OCI-LY7 (cell line): ENCODE measurements at regions not wholly inside any gene's neighbourhood (a gene's known extent, or its start where the extent isn't known, plus 50 kb on each side); places are given as distances from the start of the nearest gene placed in this dataset.

Source experiments
- BruUV-seq: library from RNA; stranded (reverse); fragments of 400-500 nt; replicated peaks from 2 replicates; lab custom pipeline; 2021; lab: Mats Ljungman, UMichigan
- CTCF ChIA-PET: fragments of 300-600 bp; sonication (Branson Sonifier 250); formaldehyde crosslinking; loops from one replicate; lab custom pipeline; 2022; ENCODE audit warnings: antibody characterized with exemption; ENCODE audit not compliant: unreplicated experiment; lab: Charles Lee
- POLR2A ChIA-PET: fragments of 300-600 bp; sonication (Branson Sonifier 250); formaldehyde crosslinking; loops from one replicate; lab custom pipeline; 2022; ENCODE audit warnings: antibody characterized with exemption; lab: Charles Lee
- DNase-seq: peaks from one replicate; pipeline ENCODE4 v3.0.0-alpha.2; 2015; ENCODE audit warnings: low spot score
- H2AFZ ChIP-seq: fragments of 200-600 bp; sonication (generic), shearing (Covaris generic); 2 replicates; pipeline ENCODE4 v1.6.1; 2014; ENCODE audit warnings: mild to moderate bottlenecking, antibody characterized with exemption, low read length, moderate library complexity
- H3K27ac ChIP-seq: fragments of 200-600 bp; sonication (generic); 2 replicates; pipeline ENCODE4 v1.5.1; 2014; ENCODE audit warnings: mixed run types, low read depth, mild to moderate bottlenecking, moderate library complexity, low read length, inconsistent platforms; ENCODE audit not compliant: poor library complexity, severe bottlenecking
- H3K36me3 ChIP-seq: fragments of 200-600 bp; sonication (generic); 2 replicates; pipeline ENCODE4 v1.6.1; 2014; ENCODE audit warnings: mild to moderate bottlenecking, antibody characterized with exemption, low read length, moderate library complexity, mixed read lengths; ENCODE audit not compliant: insufficient read depth
- H3K4me1 ChIP-seq: fragments of 200-600 bp; sonication (generic); 2 replicates; pipeline ENCODE4 v1.5.1; 2014; ENCODE audit warnings: mild to moderate bottlenecking, low read length; ENCODE audit not compliant: insufficient read depth, poor library complexity, severe bottlenecking
- H3K4me2 ChIP-seq: fragments of 200-600 bp; sonication (generic); 2 replicates; pipeline ENCODE4 v1.6.1; 2014; ENCODE audit warnings: mild to moderate bottlenecking, low read length
- H3K4me3 ChIP-seq: fragments of 200-600 bp; sonication (generic); 2 replicates; pipeline ENCODE4 v1.5.1; 2014; ENCODE audit warnings: mild to moderate bottlenecking, low read depth, low read length; ENCODE audit not compliant: poor library complexity, severe bottlenecking
- H3K79me2 ChIP-seq: fragments of 200-600 bp; sonication (generic); 2 replicates; pipeline ENCODE4 v1.6.1; 2016; ENCODE audit warnings: low read depth, mild to moderate bottlenecking, low read length, moderate library complexity, mixed read lengths; ENCODE audit not compliant: insufficient read depth
- H3K9me2 ChIP-seq: fragments of 200-600 bp; sonication (generic); 2 replicates; pipeline ENCODE4 v1.6.1; 2016; ENCODE audit warnings: mild to moderate bottlenecking, low read length, mixed read lengths; ENCODE audit not compliant: insufficient read depth
- H3K9me3 ChIP-seq: fragments of 200-600 bp; sonication (generic); 2 replicates; pipeline ENCODE4 v1.6.1; 2014; ENCODE audit warnings: mild to moderate bottlenecking, mixed run types, low read length, mixed read lengths
- H4K20me1 ChIP-seq: fragments of 200-600 bp; sonication (generic); 2 replicates; pipeline ENCODE4 v1.6.1; 2014; ENCODE audit warnings: mild to moderate bottlenecking, antibody characterized with exemption, low read length, moderate library complexity, mixed read lengths; ENCODE audit not compliant: insufficient read depth
- EZH2phosphoT487 ChIP-seq: fragments of 200-600 bp; sonication (generic); IDR thresholded peaks from 2 replicates; pipeline ENCODE4 v1.6.1; 2018; ENCODE audit warnings: low read depth, borderline replicate concordance, mild to moderate bottlenecking, mixed run types, antibody characterized with exemption, low read length, moderate library complexity, mixed read lengths
- intact Hi-C: fragments of 100-400 bp; cut with micrococcal nuclease; formaldehyde crosslinking; loops from one replicate; pipeline ENCODE4 v1.10.0; 2022; ENCODE audit not compliant: unreplicated experiment
- TF ChIP-seq, protein P1 (sequence below): fragments of 200-600 bp; sonication (generic); conservative IDR thresholded peaks from 2 replicates; pipeline ENCODE4 v1.5.1; 2014; ENCODE audit warnings: mild to moderate bottlenecking, antibody characterized with exemption, low read length, moderate library complexity, mixed read lengths

- POLR2A ChIA-PET = no interaction called here
- no peak for DNase-seq
- H3K4me3 ChIP-seq = no peak overlapping the region
- no peaks in the 10 kb centered on the region for H4K20me1 ChIP-seq
- no peaks in the 10 kb centered on the region for H3K9me3 ChIP-seq
- no peaks in the 10 kb centered on the region for H3K9me2 ChIP-seq
- TF ChIP-seq EZH2phosphoT487 = no peak
- TF ChIP-seq, protein P1, sequence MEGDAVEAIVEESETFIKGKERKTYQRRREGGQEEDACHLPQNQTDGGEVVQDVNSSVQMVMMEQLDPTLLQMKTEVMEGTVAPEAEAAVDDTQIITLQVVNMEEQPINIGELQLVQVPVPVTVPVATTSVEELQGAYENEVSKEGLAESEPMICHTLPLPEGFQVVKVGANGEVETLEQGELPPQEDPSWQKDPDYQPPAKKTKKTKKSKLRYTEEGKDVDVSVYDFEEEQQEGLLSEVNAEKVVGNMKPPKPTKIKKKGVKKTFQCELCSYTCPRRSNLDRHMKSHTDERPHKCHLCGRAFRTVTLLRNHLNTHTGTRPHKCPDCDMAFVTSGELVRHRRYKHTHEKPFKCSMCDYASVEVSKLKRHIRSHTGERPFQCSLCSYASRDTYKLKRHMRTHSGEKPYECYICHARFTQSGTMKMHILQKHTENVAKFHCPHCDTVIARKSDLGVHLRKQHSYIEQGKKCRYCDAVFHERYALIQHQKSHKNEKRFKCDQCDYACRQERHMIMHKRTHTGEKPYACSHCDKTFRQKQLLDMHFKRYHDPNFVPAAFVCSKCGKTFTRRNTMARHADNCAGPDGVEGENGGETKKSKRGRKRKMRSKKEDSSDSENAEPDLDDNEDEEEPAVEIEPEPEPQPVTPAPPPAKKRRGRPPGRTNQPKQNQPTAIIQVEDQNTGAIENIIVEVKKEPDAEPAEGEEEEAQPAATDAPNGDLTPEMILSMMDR = no peak
- intact Hi-C loops = no loop called here
- BruUV-seq = no TSS peak
- H3K27ac ChIP-seq = no peak overlapping the region
- H3K79me2 ChIP-seq = no peaks in the 10 kb centered on the region
- H2AFZ ChIP-seq = no peak overlapping the region
- H3K4me2 ChIP-seq = no peak overlapping the region
- CTCF ChIA-PET = no interaction called here
- no peaks in the 10 kb centered on the region for H3K4me1 ChIP-seq
- no peaks in the 10 kb centered on the region for H3K36me3 ChIP-seq
Observed at GRCh38 chr11:23856654-23857053, 640.2 kb upstream of the LUZP2 start.

GRCh38 chr11:23859087-23859486, 637.8 kb upstream of the LUZP2 start:
- Histone ChIP-seq H3K79me2 (no peaks in the 10 kb centered on the region), H3K27ac (no peak overlapping the region), H3K9me3 (no peaks in the 10 kb centered on the region), H3K4me3 (no peak overlapping the region), H3K4me2 (no peak overlapping the region), H3K4me1 (no peaks in the 10 kb centered on the region), H3K9me2 (no peaks in the 10 kb centered on the region), H4K20me1 (no peaks in the 10 kb centered on the region), H2AFZ (no peak overlapping the region), H3K36me3 (no peaks in the 10 kb centered on the region)
- ChIA-PET POLR2A (no interaction called here), CTCF (no interaction called here)
- no peak for DNase-seq
- intact Hi-C loops = no loop called here
- no TSS peak for BruUV-seq
- no peak for TF ChIP-seq EZH2phosphoT487
- TF ChIP-seq, protein P1 = no peak

DNA sequence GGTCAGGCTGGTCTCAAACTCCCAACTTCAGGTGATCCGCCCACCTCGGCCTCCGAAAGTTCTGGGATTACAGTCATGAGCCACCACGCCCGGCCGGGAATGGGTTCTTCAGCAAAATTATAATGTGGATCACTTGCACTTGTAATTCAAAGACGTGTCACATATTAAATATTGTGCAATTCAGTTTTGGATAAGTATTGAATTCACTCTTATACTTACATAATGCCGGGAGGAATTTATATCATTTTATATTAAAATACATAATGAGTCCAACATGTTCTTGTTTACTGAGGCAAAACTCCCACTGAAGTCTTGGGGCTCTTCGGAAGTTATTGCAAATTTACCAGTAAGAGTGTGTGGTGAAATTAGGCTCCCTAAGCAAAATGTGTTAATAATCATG, 635.2 kb upstream of the LUZP2 start:
- no peak overlapping the region for H3K4me2 ChIP-seq
- H4K20me1 ChIP-seq = no peaks in the 10 kb centered on the region
- H3K36me3 ChIP-seq = no peaks in the 10 kb centered on the region
- H3K9me3 ChIP-seq = no peaks in the 10 kb centered on the region
- H3K27ac ChIP-seq = no peak overlapping the region
- TF ChIP-seq, protein P1 = no peak
- no peak for TF ChIP-seq EZH2phosphoT487
- H3K4me1 ChIP-seq = no peaks in the 10 kb centered on the region
- ChIA-PET CTCF (no interaction called here), POLR2A (no interaction called here)
- H3K4me3 ChIP-seq = no peak overlapping the region
- H2AFZ ChIP-seq = no peak overlapping the region
- no TSS peak for BruUV-seq
- intact Hi-C loops = no loop called here
- no peaks in the 10 kb centered on the region for H3K9me2 ChIP-seq
- no peak for DNase-seq
- H3K79me2 ChIP-seq = no peaks in the 10 kb centered on the region
